Gastroesophageal sphincter (tissue), 4 donors: ENCODE measurements at regions not wholly inside any gene's neighbourhood (a gene's known extent, or its start where the extent isn't known, plus 50 kb on each side); places are given as distances from the start of the nearest gene placed in this dataset.

Experiments used
- ATAC-seq: fragments of 150-250 bp; one replicate; pipeline ENCODE4 v1.9.1; 2016; ENCODE audit warnings: mild to moderate bottlenecking, moderate library complexity
- H3K27ac ChIP-seq, 4 donors: fragments of 200-600 bp; sonication (generic) in 3 of 4; 1 replicate in 3 of 4; 2 replicates in 1 of 4; pipeline ENCODE4 v1.5.1; 2016 to 2019
- H3K27me3 ChIP-seq: fragments of 200-600 bp; sonication (generic); one replicate; pipeline ENCODE4 v1.5.1; 2019
- H3K36me3 ChIP-seq, 2 donors: fragments of 200-600 bp; sonication (generic); one replicate each; pipeline ENCODE4 v1.5.1; 2019; ENCODE audit warnings: control low read depth in 1 of 2
- H3K4me1 ChIP-seq, 3 donors: fragments of 200-600 bp; sonication (generic); 1 replicate in 2 of 3; 2 replicates in 1 of 3; pipeline ENCODE4 v1.5.1; 2016 to 2019; ENCODE audit warnings: control low read depth in 2 of 3
- H3K4me3 ChIP-seq, 2 donors: fragments of 200-600 bp; sonication (generic); one replicate each; pipeline ENCODE4 v1.5.1; 2019; ENCODE audit warnings: mild to moderate bottlenecking in 1 of 2, moderate library complexity in 1 of 2
- H3K9me3 ChIP-seq, 3 donors: fragments of 200-600 bp; sonication (generic); one replicate each; pipeline ENCODE4 v1.5.1; 2017 to 2019; ENCODE audit warnings: control low read depth in 2 of 3
- CTCF ChIP-seq, 4 experiments: fragments of 200-600 bp in 2 of 4; fragments of 450-650 bp in 2 of 4; sonication (generic) in 1 of 4; IDR thresholded peaks; one replicate each; pipeline ENCODE4 v1.5.1; 2017 to 2019; ENCODE audit warnings: antibody characterized with exemption in 4 of 4, mild to moderate bottlenecking in 2 of 4, moderate library complexity in 2 of 4
- EP300 ChIP-seq: sonication (generic); formaldehyde crosslinking; IDR thresholded peaks from one replicate; pipeline ENCODE4 v1.6.1; 2017; ENCODE audit warnings: antibody characterized with exemption, mild to moderate bottlenecking
- POLR2A ChIP-seq, 2 donors: fragments of 450-650 bp; IDR thresholded peaks; one replicate each; pipeline ENCODE4 v1.6.1; 2017; ENCODE audit warnings: antibody characterized with exemption in 2 of 2, mild to moderate bottlenecking in 2 of 2, moderate library complexity in 1 of 2
- POLR2AphosphoS5 ChIP-seq: sonication (generic); formaldehyde crosslinking; IDR thresholded peaks from one replicate; pipeline ENCODE4 v1.6.1; 2017; ENCODE audit warnings: antibody characterized with exemption
- WGBS, 2 donors: methylation state at CpG; one replicate each; pipeline ENCODE4 v1.1.5; 2018; ENCODE audit warnings: low coverage in 1 of 2; 5-methylcytosine and 5-hydroxymethylcytosine counted together

- H3K27ac ChIP-seq: no peak overlapping the region
- 85% methylated on average over 1 of the region's 1 CpG; no CpG with 5 or more reads in 1 of the 2 donors for WGBS, 2 donors
- no peaks in the 10 kb centered on the region for H3K4me1 ChIP-seq
- no peak overlapping the region for H3K4me3 ChIP-seq
- ATAC-seq: no peak
- no peak for TF ChIP-seq POLR2AphosphoS5
- TF ChIP-seq POLR2A (IDR thresholded peaks at IDR 0.05): no peak
- TF ChIP-seq EP300: no peak
- TF ChIP-seq CTCF (IDR thresholded peaks at IDR 0.05): no peak
- H3K36me3 ChIP-seq: no peaks in the 10 kb centered on the region
- no peaks in the 10 kb centered on the region for H3K27me3 ChIP-seq
- H3K9me3 ChIP-seq: no peaks in the 10 kb centered on the region
These were observed 223.5 kb downstream of the PIK3C3 start for GRCh38 chr18:42178376-42179080.

- WGBS, 2 donors: 76 to 84% methylated on average over 3 to 6 of the region's 6 CpGs
- no peaks in the 10 kb centered on the region for H3K27me3 ChIP-seq
- H3K9me3 ChIP-seq: no peaks in the 10 kb centered on the region
- no peak overlapping the region for H3K4me3 ChIP-seq
- no peaks in the 10 kb centered on the region for H3K36me3 ChIP-seq
- TF ChIP-seq EP300 (no peak), CTCF (IDR thresholded peaks at IDR 0.05) (no peak), POLR2AphosphoS5 (no peak), POLR2A (IDR thresholded peaks at IDR 0.05) (no peak)
- ATAC-seq: no peak
- no peak overlapping the region for H3K27ac ChIP-seq
- no peaks in the 10 kb centered on the region for H3K4me1 ChIP-seq
These were observed 224.6 kb downstream of the PIK3C3 start for GRCh38 chr18:42179542-42180121.

DNA sequence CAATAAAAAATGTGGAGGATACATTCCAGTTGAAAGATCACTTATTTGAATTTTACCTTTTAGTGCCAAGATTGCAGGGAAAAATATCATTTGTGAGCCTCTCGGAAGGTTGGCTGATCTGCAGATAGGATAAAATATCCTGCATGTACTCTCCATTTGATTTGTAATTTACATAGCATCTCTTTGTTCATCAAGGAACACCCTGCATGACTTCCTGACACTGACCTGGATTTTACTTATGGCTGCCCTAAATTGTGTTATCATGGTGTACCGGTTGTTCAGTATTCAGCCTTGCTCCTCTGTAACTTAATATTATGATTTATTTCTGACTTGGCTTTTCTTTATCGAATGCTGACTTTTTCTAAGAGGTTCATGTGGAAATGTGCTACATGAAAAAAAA is 226.4 kb downstream of the PIK3C3 start:
- ATAC-seq: no peak
- TF ChIP-seq POLR2A (IDR thresholded peaks at IDR 0.05) (no peak), EP300 (no peak), CTCF (IDR thresholded peaks at IDR 0.05) (no peak)
- no peak overlapping the region for H3K27ac ChIP-seq
- no peak overlapping the region for H3K4me3 ChIP-seq
- H3K9me3 ChIP-seq: no peaks in the 10 kb centered on the region
- no peaks in the 10 kb centered on the region for H3K27me3 ChIP-seq
- H3K4me1 ChIP-seq: no peaks in the 10 kb centered on the region
- WGBS, 2 donors: 72 to 74% methylated on average over 3 of the region's 3 CpGs
- no peaks in the 10 kb centered on the region for H3K36me3 ChIP-seq

DNA sequence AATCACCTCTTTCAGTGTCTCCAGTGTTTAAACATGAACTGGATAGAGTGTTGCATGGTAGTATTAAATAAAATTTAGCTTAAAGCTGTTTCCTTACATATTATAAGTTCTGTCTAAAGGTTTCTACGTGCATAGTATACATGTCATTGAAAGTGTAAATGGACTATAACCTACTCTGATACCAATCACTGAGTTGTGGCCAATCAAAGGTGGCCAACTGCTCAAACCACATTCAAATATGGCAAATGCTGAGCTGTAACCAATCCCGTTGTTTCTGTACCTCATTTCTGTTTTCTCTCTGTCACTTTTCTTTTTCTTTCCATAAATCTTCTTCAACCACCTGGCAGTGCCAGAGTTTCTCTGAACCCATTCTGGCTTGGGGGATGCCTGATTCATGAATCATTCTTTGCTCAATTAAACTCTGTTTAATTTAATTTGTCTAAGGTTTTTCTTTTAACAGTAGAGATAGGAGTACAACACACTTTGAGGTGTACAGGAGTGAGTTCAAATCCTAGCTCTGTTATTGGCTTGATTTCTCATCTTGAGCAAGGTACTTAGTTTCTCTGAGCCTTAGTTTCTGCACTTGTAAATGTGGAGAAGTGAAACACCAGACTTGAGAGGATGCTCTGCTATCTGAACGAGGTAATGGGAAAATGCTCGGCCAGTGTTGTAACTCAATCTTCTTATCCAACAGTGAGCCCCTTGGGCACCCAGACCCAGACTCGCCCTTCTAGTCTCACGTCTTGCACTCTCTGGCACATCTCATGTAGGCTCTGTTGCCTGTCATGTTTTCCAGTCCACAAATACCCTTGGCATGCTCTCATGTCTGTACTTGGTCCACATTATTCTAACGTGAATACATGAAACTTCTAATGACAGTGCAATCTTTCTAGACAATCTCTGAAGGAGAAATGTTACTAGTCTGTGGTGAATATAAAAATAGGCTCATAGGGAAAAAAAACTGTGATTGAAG is 228.0 kb downstream of the PIK3C3 start:
- no peak overlapping the region for H3K27ac ChIP-seq
- ATAC-seq: no peak
- WGBS, 2 donors: 63 to 83% methylated on average over 6 to 7 of the region's 7 CpGs
- H3K27me3 ChIP-seq: no peaks in the 10 kb centered on the region
- no peak overlapping the region for H3K4me3 ChIP-seq
- no peaks in the 10 kb centered on the region for H3K36me3 ChIP-seq
- H3K9me3 ChIP-seq: no peaks in the 10 kb centered on the region
- no peaks in the 10 kb centered on the region for H3K4me1 ChIP-seq
- TF ChIP-seq CTCF (IDR thresholded peaks at IDR 0.05) (no peak), POLR2AphosphoS5 (no peak), POLR2A (IDR thresholded peaks at IDR 0.05) (no peak), EP300 (no peak)
